Activated CD4-positive, alpha-beta memory T cell treated with anti-CD3 and anti-CD28 coated beads for 36 hours (primary cell): ENCODE measurements at regions not wholly inside any gene's neighbourhood (a gene's known extent, or its start where the extent isn't known, plus 50 kb on each side); places are given as distances from the start of the nearest gene placed in this dataset.
A peak's percentile ranks its signal among the peaks of the same experiment; 100 is the strongest.

Experiments
- CTCF ChIA-PET: fragments of 350-600 bp; sonication (Branson Sonifier 250); formaldehyde crosslinking; loops from one replicate; lab custom pipeline; 2021; ENCODE audit warnings: antibody characterized with exemption, inconsistent platforms; lab: Charles Lee
- POLR2A ChIA-PET: fragments of 350-600 bp; sonication (Branson Sonifier 250); formaldehyde crosslinking; loops from one replicate; lab custom pipeline; 2021; ENCODE audit warnings: antibody characterized with exemption; lab: Charles Lee
- DNase-seq: peaks from one replicate; pipeline ENCODE4 v3.0.0-alpha.2; 2020
- H3K27ac Mint-ChIP-seq: one replicate; pipeline ENCODE4 v1.8.0; 2021; ENCODE audit warnings: mixed read lengths
- H3K27me3 Mint-ChIP-seq: one replicate; pipeline ENCODE4 v1.8.0; 2021; ENCODE audit warnings: mixed read lengths
- H3K36me3 Mint-ChIP-seq: one replicate; pipeline ENCODE4 v1.8.0; 2021; ENCODE audit warnings: mixed read lengths
- H3K4me1 Mint-ChIP-seq: one replicate; pipeline ENCODE4 v1.8.0; 2021; ENCODE audit warnings: low read depth, mixed read lengths
- H3K4me3 Mint-ChIP-seq: one replicate; pipeline ENCODE4 v1.8.0; 2021; ENCODE audit warnings: mild to moderate bottlenecking, mixed read lengths
- H3K9me3 Mint-ChIP-seq: one replicate; pipeline ENCODE4 v1.8.0; 2021; ENCODE audit warnings: mixed read lengths
- intact Hi-C: fragments of 100-400 bp; cut with micrococcal nuclease; formaldehyde crosslinking; loops from one replicate; pipeline ENCODE4 v1.15.1; 2023

- Mint-ChIP-seq H3K36me3 (no peaks in the 10 kb centered on the region), H3K27ac (no peak overlapping the region), H3K27me3 (peaks cover 8% of the 10 kb centered on the region), H3K4me1 (no peaks in the 10 kb centered on the region), H3K9me3 (no peaks in the 10 kb centered on the region), H3K4me3 (no peak overlapping the region)
- CTCF ChIA-PET, result no interaction called here
- no peak for DNase-seq
- POLR2A ChIA-PET, result no interaction called here
- intact Hi-C loops, result no loop called here
Measured at GRCh38 chr2:30029804-30030203, 108.4 kb upstream of the ALK start.

GRCh38 chr2:30030361-30030760, 109.0 kb upstream of the ALK start:
- Mint-ChIP-seq H3K4me1 (no peaks in the 10 kb centered on the region), H3K9me3 (no peaks in the 10 kb centered on the region), H3K27ac (no peak overlapping the region), H3K27me3 (peaks cover 8% of the 10 kb centered on the region), H3K4me3 (no peak overlapping the region), H3K36me3 (no peaks in the 10 kb centered on the region)
- intact Hi-C loops, result no loop called here
- ChIA-PET POLR2A (no interaction called here), CTCF (no interaction called here)
- no peak for DNase-seq

- no peak for DNase-seq
- H3K4me3 Mint-ChIP-seq, result no peak overlapping the region
- ChIA-PET CTCF (interaction anchor here (0.6 kb wide), 1 partner anchor 9 kb away, joined by 3 read pairs; no protein-coding TSS in a partner anchor), POLR2A (no interaction called here)
- intact Hi-C loops, result no loop called here
- no peaks in the 10 kb centered on the region for H3K4me1 Mint-ChIP-seq
- peaks cover 8% of the 10 kb centered on the region for H3K27me3 Mint-ChIP-seq
- no peaks in the 10 kb centered on the region for H3K36me3 Mint-ChIP-seq
- H3K9me3 Mint-ChIP-seq, result no peaks in the 10 kb centered on the region
- no peak overlapping the region for H3K27ac Mint-ChIP-seq
Measured at GRCh38 chr2:30031184-30031583, 109.8 kb upstream of the ALK start.

GRCh38 chr2:30034052-30034775, 112.6 kb upstream of the YPEL5 start:
- no peaks in the 10 kb centered on the region for H3K36me3 Mint-ChIP-seq
- no peaks in the 10 kb centered on the region for H3K4me1 Mint-ChIP-seq
- H3K9me3 Mint-ChIP-seq, result no peaks in the 10 kb centered on the region
- ChIA-PET CTCF (no interaction called here), POLR2A (no interaction called here)
- no peak overlapping the region for H3K27ac Mint-ChIP-seq
- intact Hi-C loops, result no loop called here
- H3K4me3 Mint-ChIP-seq, result no peak overlapping the region
- peaks cover 6% of the 10 kb centered on the region for H3K27me3 Mint-ChIP-seq
- DNase-seq, result no peak

GRCh38 chr2:30037016-30037415, 109.8 kb upstream of the YPEL5 start:
- Mint-ChIP-seq H3K27me3 (peaks cover 7% of the 10 kb centered on the region), H3K4me1 (no peaks in the 10 kb centered on the region), H3K9me3 (no peaks in the 10 kb centered on the region), H3K4me3 (no peak overlapping the region), H3K27ac (no peak overlapping the region), H3K36me3 (no peaks in the 10 kb centered on the region)
- no peak for DNase-seq
- intact Hi-C loops, result no loop called here
- POLR2A ChIA-PET, result no interaction called here
- CTCF ChIA-PET, result no interaction called here

- ChIA-PET POLR2A (no interaction called here), CTCF (no interaction called here)
- intact Hi-C loops, result no loop called here
- Mint-ChIP-seq H3K36me3 (no peaks in the 10 kb centered on the region), H3K4me3 (no peak overlapping the region), H3K4me1 (no peaks in the 10 kb centered on the region), H3K27ac (no peak overlapping the region), H3K27me3 (peaks cover 8% of the 10 kb centered on the region), H3K9me3 (no peaks in the 10 kb centered on the region)
- DNase-seq, result no peak
Measured at GRCh38 chr2:30038419-30038818, 108.4 kb upstream of the YPEL5 start.

- CTCF ChIA-PET, result no interaction called here
Measured at GRCh38 chr2:30039101-30039500, 107.7 kb upstream of the YPEL5 start.

GRCh38 chr2:30040147-30040546, 106.7 kb upstream of the YPEL5 start:
- Mint-ChIP-seq H3K4me3 (no peak overlapping the region), H3K27me3 (peaks cover 15% of the 10 kb centered on the region), H3K9me3 (no peaks in the 10 kb centered on the region), H3K27ac (no peak overlapping the region), H3K36me3 (no peaks in the 10 kb centered on the region), H3K4me1 (no peaks in the 10 kb centered on the region)
- DNase-seq, result peak; percentile 22
- CTCF ChIA-PET, result interaction anchor here (0.6 kb wide), 1 partner anchor 9 kb away, joined by 3 read pairs; no protein-coding TSS in a partner anchor
- POLR2A ChIA-PET, result interaction anchor here (0.7 kb wide), 1 partner anchor 578 kb away, joined by 4 read pairs; no protein-coding TSS in a partner anchor
- intact Hi-C loops, result no loop called here

More at GRCh38 chr2:30039101-30039500, 107.7 kb upstream of the YPEL5 start:
- H3K27me3 Mint-ChIP-seq, result peaks cover 13% of the 10 kb centered on the region
- H3K36me3 Mint-ChIP-seq, result no peaks in the 10 kb centered on the region
- no peaks in the 10 kb centered on the region for H3K4me1 Mint-ChIP-seq
- no peak overlapping the region for H3K4me3 Mint-ChIP-seq
- intact Hi-C loops, result no loop called here
- POLR2A ChIA-PET, result no interaction called here
- no peak overlapping the region for H3K27ac Mint-ChIP-seq
- no peaks in the 10 kb centered on the region for H3K9me3 Mint-ChIP-seq
- DNase-seq, result no peak

GRCh38 chr2:30041884-30042283, 104.9 kb upstream of the YPEL5 start:
- no peaks in the 10 kb centered on the region for H3K9me3 Mint-ChIP-seq
- DNase-seq, result no peak
- intact Hi-C loops, result no loop called here
- H3K36me3 Mint-ChIP-seq, result no peaks in the 10 kb centered on the region
- H3K4me3 Mint-ChIP-seq, result no peak overlapping the region
- ChIA-PET POLR2A (no interaction called here), CTCF (interaction anchor here (0.8 to 1.0 kb wide), 2 partner anchors 16 to 30 kb away, joined by 3 read pairs; no protein-coding TSS in a partner anchor)
- H3K27ac Mint-ChIP-seq, result no peak overlapping the region
- H3K27me3 Mint-ChIP-seq, result peaks cover 16% of the 10 kb centered on the region
- no peaks in the 10 kb centered on the region for H3K4me1 Mint-ChIP-seq

GRCh38 chr2:30046396-30046795, 100.4 kb upstream of the YPEL5 start:
- H3K4me1 Mint-ChIP-seq, result no peaks in the 10 kb centered on the region
- intact Hi-C loops, result no loop called here
- POLR2A ChIA-PET, result no interaction called here
- CTCF ChIA-PET, result no interaction called here
- DNase-seq, result no peak
- peaks cover 20% of the 10 kb centered on the region for H3K27me3 Mint-ChIP-seq
- no peak overlapping the region for H3K27ac Mint-ChIP-seq
- H3K36me3 Mint-ChIP-seq, result no peaks in the 10 kb centered on the region
- H3K9me3 Mint-ChIP-seq, result no peaks in the 10 kb centered on the region
- H3K4me3 Mint-ChIP-seq, result no peak overlapping the region

- Mint-ChIP-seq H3K27ac (no peak overlapping the region), H3K4me3 (no peak overlapping the region), H3K27me3 (peaks cover 21% of the 10 kb centered on the region), H3K9me3 (no peaks in the 10 kb centered on the region), H3K4me1 (no peaks in the 10 kb centered on the region), H3K36me3 (no peaks in the 10 kb centered on the region)
- intact Hi-C loops, result no loop called here
- POLR2A ChIA-PET, result no interaction called here
- DNase-seq, result no peak
- CTCF ChIA-PET, result no interaction called here
Measured at GRCh38 chr2:30046979-30047378, 99.8 kb upstream of the YPEL5 start.

GRCh38 chr2:30048636-30049175, 98.1 kb upstream of the YPEL5 start:
- no peak for DNase-seq
- ChIA-PET POLR2A (no interaction called here), CTCF (no interaction called here)
- Mint-ChIP-seq H3K27ac (no peak overlapping the region), H3K36me3 (no peaks in the 10 kb centered on the region), H3K4me1 (no peaks in the 10 kb centered on the region), H3K27me3 (peaks cover 25% of the 10 kb centered on the region), H3K4me3 (no peak overlapping the region), H3K9me3 (no peaks in the 10 kb centered on the region)
- intact Hi-C loops, result no loop called here

- H3K27me3 Mint-ChIP-seq, result peaks cover 19% of the 10 kb centered on the region
- H3K27ac Mint-ChIP-seq, result no peak overlapping the region
- CTCF ChIA-PET, result no interaction called here
- no peak overlapping the region for H3K4me3 Mint-ChIP-seq
- H3K4me1 Mint-ChIP-seq, result no peaks in the 10 kb centered on the region
- POLR2A ChIA-PET, result no interaction called here
- DNase-seq, result no peak
- no peaks in the 10 kb centered on the region for H3K36me3 Mint-ChIP-seq
- H3K9me3 Mint-ChIP-seq, result no peaks in the 10 kb centered on the region
- intact Hi-C loops, result no loop called here
Measured at GRCh38 chr2:30055548-30055947, 91.3 kb upstream of the YPEL5 start.
